Transverse colon (tissue), 4 donors: ENCODE measurements at regions not wholly inside any gene's neighbourhood (a gene's known extent, or its start where the extent isn't known, plus 50 kb on each side); places are given as distances from the start of the nearest gene placed in this dataset.

Experiments used
- DNase-seq: peaks from one replicate; pipeline ENCODE4 v3.0.0-alpha.2; 2019
- H3K27ac ChIP-seq, 4 donors: fragments of 200-600 bp; sonication (generic); 2 replicates each; pipeline ENCODE4 v1.5.1; 2016 to 2018; ENCODE audit warnings: inconsistent platforms in 4 of 4
- H3K27me3 ChIP-seq: fragments of 200-600 bp; sonication (generic); 2 replicates; pipeline ENCODE4 v1.5.1; 2017; ENCODE audit warnings: inconsistent platforms
- H3K36me3 ChIP-seq, 4 donors: fragments of 200-600 bp; sonication (generic); 2 replicates each; pipeline ENCODE4 v1.5.1; 2017 to 2019; ENCODE audit warnings: inconsistent platforms in 4 of 4
- H3K4me1 ChIP-seq, 4 donors: fragments of 200-600 bp; sonication (generic); 2 replicates each; pipeline ENCODE4 v1.5.1; 2017 to 2020; ENCODE audit warnings: inconsistent platforms in 4 of 4
- H3K4me3 ChIP-seq, 4 donors: fragments of 200-600 bp; sonication (generic); 1 replicate in 1 of 4; 2 replicates in 3 of 4; pipeline versions ENCODE4 v1.5.1 to v1.6.1; 2017 to 2019; ENCODE audit warnings: inconsistent platforms in 4 of 4
- H3K9me3 ChIP-seq, 2 donors: fragments of 200-600 bp; sonication (generic); 2 replicates each; pipeline ENCODE4 v1.5.1; 2017 to 2019; ENCODE audit warnings: inconsistent platforms in 2 of 2
- EP300 ChIP-seq: sonication (generic); formaldehyde crosslinking; IDR thresholded peaks from one replicate; pipeline ENCODE4 v1.6.1; 2017; ENCODE audit warnings: antibody characterized with exemption, low read depth
- POLR2A ChIP-seq: fragments of 450-650 bp; IDR thresholded peaks from one replicate; pipeline ENCODE4 v1.6.1; 2016; ENCODE audit warnings: antibody characterized with exemption, mild to moderate bottlenecking, moderate library complexity
- POLR2AphosphoS5 ChIP-seq, 3 donors: sonication (generic); formaldehyde crosslinking; IDR thresholded peaks; one replicate each; pipeline ENCODE4 v1.6.1; 2016; ENCODE audit warnings: antibody characterized with exemption in 3 of 3
- whole genome bisulfite sequencing, 2 donors: methylation state at CpG; one replicate each; pipeline ENCODE4 v1.1.5; 2018; ENCODE audit warnings: low coverage in 1 of 2; 5-methylcytosine and 5-hydroxymethylcytosine counted together
- in situ Hi-C, 4 donors: fragments of 200-750 bp; cut with MboI; loops; one replicate each; pipeline versions ENCODE4 v1.15.0 to v1.15.1; 2017; ENCODE audit warnings: low sequenced_read_pairs in 3 of 4, low pct_ligation_motif_present in 1 of 4, low pct_unique_long_range_greater_than_20kb in 1 of 4
- intact Hi-C: fragments of 100-400 bp; cut with DNase I; formaldehyde crosslinking; loops from one replicate; pipeline ENCODE4 v1.15.1; 2023; ENCODE audit warnings: low total_unique reads
- TF ChIP-seq, protein P1 (sequence below), 5 experiments: fragments of 200-600 bp in 3 of 5; fragments of 450-650 bp in 2 of 5; sonication (generic) in 3 of 5; IDR thresholded peaks; 1 replicate in 2 of 5; 2 replicates in 3 of 5; pipeline ENCODE4 v1.5.1; 2016 to 2017; ENCODE audit warnings: antibody characterized with exemption in 5 of 5, inconsistent platforms in 3 of 5, mild to moderate bottlenecking in 2 of 5, moderate library complexity in 1 of 5

DNA sequence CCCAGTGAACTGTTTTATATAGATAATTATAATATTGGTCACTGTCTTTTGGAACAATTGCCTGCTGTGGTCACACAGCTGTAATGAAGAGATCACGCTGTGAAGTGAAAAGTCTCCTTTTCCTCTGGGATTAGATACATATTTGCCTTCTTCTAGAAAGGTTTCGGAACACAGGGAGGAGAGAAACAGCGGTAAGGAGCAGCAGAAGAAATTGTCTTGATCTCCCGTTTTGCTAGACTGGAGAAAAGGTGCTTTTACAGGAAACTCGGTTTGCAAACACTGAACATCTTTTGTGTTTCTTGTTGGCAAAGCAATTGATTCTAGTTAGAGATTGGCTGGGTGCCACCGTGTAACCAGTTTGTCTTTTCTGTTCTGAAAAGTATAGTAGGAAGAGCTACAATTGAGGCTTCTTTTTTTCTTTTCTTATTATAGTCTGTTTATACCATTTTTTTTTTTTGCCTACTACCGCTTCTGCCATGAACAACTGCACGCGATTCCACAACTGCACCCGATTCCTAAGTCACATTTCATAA lies 404.1 kb upstream of the ID4 start:
- no peak overlapping the region for H3K4me3 ChIP-seq
- TF ChIP-seq, protein P1, sequence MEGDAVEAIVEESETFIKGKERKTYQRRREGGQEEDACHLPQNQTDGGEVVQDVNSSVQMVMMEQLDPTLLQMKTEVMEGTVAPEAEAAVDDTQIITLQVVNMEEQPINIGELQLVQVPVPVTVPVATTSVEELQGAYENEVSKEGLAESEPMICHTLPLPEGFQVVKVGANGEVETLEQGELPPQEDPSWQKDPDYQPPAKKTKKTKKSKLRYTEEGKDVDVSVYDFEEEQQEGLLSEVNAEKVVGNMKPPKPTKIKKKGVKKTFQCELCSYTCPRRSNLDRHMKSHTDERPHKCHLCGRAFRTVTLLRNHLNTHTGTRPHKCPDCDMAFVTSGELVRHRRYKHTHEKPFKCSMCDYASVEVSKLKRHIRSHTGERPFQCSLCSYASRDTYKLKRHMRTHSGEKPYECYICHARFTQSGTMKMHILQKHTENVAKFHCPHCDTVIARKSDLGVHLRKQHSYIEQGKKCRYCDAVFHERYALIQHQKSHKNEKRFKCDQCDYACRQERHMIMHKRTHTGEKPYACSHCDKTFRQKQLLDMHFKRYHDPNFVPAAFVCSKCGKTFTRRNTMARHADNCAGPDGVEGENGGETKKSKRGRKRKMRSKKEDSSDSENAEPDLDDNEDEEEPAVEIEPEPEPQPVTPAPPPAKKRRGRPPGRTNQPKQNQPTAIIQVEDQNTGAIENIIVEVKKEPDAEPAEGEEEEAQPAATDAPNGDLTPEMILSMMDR (IDR thresholded peaks at IDR 0.05): no peak
- TF ChIP-seq POLR2AphosphoS5 (IDR thresholded peaks at IDR 0.05): no peak
- no peak for TF ChIP-seq EP300
- in situ Hi-C loops: no loop called here
- no peaks in the 10 kb centered on the region for H3K27me3 ChIP-seq
- intact Hi-C loops: no loop called here
- no peaks in the 10 kb centered on the region for H3K36me3 ChIP-seq
- WGBS, 2 donors: 59 to 60% methylated on average over 10 of the region's 10 CpGs
- H3K9me3 ChIP-seq: no peaks in the 10 kb centered on the region
- H3K4me1 ChIP-seq: no peaks in the 10 kb centered on the region
- H3K27ac ChIP-seq: no peak overlapping the region
- DNase-seq: no peak

DNA sequence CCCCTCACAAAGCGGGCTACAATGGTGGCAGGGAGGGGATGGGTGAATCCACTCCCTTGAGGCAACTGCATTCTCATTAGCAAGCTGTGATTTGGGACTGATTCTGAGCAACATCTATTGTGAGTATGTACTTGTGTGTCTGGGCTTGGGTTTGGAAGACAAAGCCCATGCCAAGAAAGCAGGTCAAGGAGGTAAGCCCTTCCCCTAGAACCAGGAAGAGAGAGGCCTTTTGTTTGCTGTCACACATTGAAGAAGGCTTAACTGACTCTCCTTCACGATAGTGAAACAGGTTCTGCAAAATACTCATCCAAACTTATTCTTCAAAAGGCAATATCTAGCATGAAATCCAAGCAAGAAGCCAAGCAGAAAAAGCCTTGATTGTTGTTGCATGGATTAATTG lies 403.1 kb upstream of the ID4 start:
- H3K4me1 ChIP-seq: no peaks in the 10 kb centered on the region
- intact Hi-C loops: no loop called here
- in situ Hi-C loops: no loop called here
- no peaks in the 10 kb centered on the region for H3K36me3 ChIP-seq
- H3K27me3 ChIP-seq: no peaks in the 10 kb centered on the region
- WGBS, 2 donors: 60 to 73% methylated on average over 1 to 2 of the region's 2 CpGs
- TF ChIP-seq POLR2A (no peak), POLR2AphosphoS5 (IDR thresholded peaks at IDR 0.05) (no peak), EP300 (no peak)
- TF ChIP-seq, protein P1 (IDR thresholded peaks at IDR 0.05): no peak
- no peak for DNase-seq
- H3K27ac ChIP-seq: no peak overlapping the region
- no peaks in the 10 kb centered on the region for H3K9me3 ChIP-seq
- H3K4me3 ChIP-seq: no peak overlapping the region

DNA sequence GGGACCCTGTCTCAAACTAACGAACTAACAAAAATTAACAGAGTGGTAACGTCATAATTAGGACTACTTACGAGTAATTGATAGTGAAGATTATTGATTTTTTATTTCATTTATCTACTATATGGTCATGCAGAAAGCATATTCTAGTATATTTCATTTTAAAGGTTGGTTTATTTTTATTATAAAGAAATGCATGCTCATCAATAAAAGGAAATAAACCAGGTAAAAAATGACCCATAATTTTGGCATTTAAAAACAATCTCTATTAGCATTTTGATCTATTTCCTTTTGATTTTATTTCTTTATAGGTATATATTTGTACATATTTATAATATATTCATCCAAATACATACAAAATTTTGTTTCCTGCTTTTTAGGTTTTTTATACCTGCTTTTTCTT lies 401.4 kb upstream of the ID4 start:
- 70 to 74% methylated on average over 3 of the region's 3 CpGs for WGBS, 2 donors
- intact Hi-C loops: no loop called here

DNA sequence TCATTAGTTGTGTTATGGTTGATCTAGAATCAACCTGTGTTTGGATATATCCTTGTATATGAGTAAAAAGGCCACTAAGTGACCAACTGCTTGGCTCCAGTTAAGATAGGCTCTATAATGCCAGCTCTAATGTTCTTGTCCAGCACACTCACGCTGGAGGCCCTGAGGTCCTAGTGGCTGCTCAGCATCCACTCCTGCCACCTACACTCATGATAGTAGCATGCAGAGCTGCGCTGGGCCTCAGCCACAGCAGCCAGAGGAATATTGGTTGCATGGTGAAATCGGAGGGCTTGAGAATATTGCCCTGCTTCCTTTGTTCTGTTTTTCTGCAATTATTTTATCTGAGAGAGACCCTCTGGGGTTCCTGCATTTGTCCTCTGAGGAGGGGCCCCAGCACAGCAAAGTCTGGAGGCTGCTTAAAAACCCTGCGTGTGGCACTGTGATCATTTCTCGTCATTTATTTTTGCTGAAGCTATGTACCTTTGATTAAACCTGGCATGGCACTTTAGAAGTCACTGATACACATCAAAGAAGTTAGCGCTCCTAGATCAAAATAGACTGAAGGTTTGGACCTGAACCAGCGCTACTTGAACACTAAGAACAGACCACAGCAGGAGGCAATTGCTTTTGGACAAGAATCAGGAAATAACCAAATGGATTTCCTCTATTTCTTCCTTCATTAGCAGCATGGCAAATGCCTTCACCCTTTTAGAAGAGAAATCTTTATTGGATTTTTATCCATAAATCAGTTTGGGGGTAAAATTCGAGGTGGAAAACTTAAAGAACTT lies 398.4 kb upstream of the ID4 start:
- Histone ChIP-seq H3K27me3 (no peaks in the 10 kb centered on the region), H3K27ac (no peak overlapping the region), H3K9me3 (no peaks in the 10 kb centered on the region), H3K4me3 (no peak overlapping the region), H3K4me1 (peaks cover 0 to 4% (median 0%) of the 10 kb centered on the region in 4 donors), H3K36me3 (no peaks in the 10 kb centered on the region)
- DNase-seq: no peak
- intact Hi-C loops: no loop called here
- in situ Hi-C loops: no loop called here
- WGBS, 2 donors: 81% methylated on average over 7 to 8 of the region's 8 CpGs
- TF ChIP-seq POLR2A (no peak), POLR2AphosphoS5 (IDR thresholded peaks at IDR 0.05) (no peak), EP300 (no peak)
- TF ChIP-seq, protein P1 (IDR thresholded peaks at IDR 0.05): no peak

More for the DNA sequence above, 401.4 kb upstream of the ID4 start:
- Histone ChIP-seq H3K4me1 (peaks cover 0 to 4% (median 0%) of the 10 kb centered on the region in 4 donors), H3K36me3 (no peaks in the 10 kb centered on the region), H3K27ac (no peak overlapping the region), H3K27me3 (no peaks in the 10 kb centered on the region), H3K9me3 (no peaks in the 10 kb centered on the region), H3K4me3 (no peak overlapping the region)
- in situ Hi-C loops: no loop called here
- TF ChIP-seq EP300 (no peak), POLR2A (no peak), POLR2AphosphoS5 (IDR thresholded peaks at IDR 0.05) (no peak)
- TF ChIP-seq, protein P1 (IDR thresholded peaks at IDR 0.05): no peak
- DNase-seq: no peak
